DND-41 (cell line): ENCODE measurements at regions not wholly inside any gene's neighbourhood (a gene's known extent, or its start where the extent isn't known, plus 50 kb on each side); places are given as distances from the start of the nearest gene placed in this dataset.

Experiments
- ATAC-seq: fragments of 200-7000 bp; cut with Tn5 transposase; 3 replicates; pipeline ENCODE4 v1.9.1; 2021; ENCODE audit warnings: low read depth; ENCODE audit not compliant: insufficient read depth
- DNase-seq: peaks from one replicate; pipeline ENCODE4 v3.0.0-alpha.2; 2020
- H2AFZ ChIP-seq: 2 replicates; pipeline ENCODE4 v1.6.0; 2012; ENCODE audit warnings: low read depth, low read length
- H3K27ac ChIP-seq: 2 replicates; pipeline ENCODE4 v1.5.1; 2012; ENCODE audit warnings: low read length, inconsistent platforms
- H3K27me3 ChIP-seq: fragments of 200-600 bp; sonication (generic); 2 replicates; pipeline ENCODE4 v1.6.0; 2012; ENCODE audit warnings: low read length, mild to moderate bottlenecking, inconsistent platforms; ENCODE audit not compliant: insufficient read depth, poor library complexity
- H3K36me3 ChIP-seq: 2 replicates; pipeline ENCODE4 v1.5.1; 2012; ENCODE audit warnings: low read length, inconsistent platforms; ENCODE audit not compliant: insufficient read depth
- H3K4me1 ChIP-seq: 2 replicates; pipeline ENCODE4 v1.5.1; 2012; ENCODE audit warnings: mild to moderate bottlenecking, low read length; ENCODE audit not compliant: insufficient read depth
- H3K4me2 ChIP-seq: 2 replicates; pipeline ENCODE4 v1.6.0; 2012; ENCODE audit warnings: mild to moderate bottlenecking, moderate library complexity, low read length, inconsistent platforms; ENCODE audit not compliant: insufficient read depth
- H3K4me3 ChIP-seq, 2 experiments: fragments of 200-600 bp in 1 of 2; shearing (Covaris generic) in 1 of 2; 2 replicates each; pipeline ENCODE4 v1.5.1; 2012 to 2016; ENCODE audit warnings: inconsistent platforms in 2 of 2, low read length in 2 of 2, mild to moderate bottlenecking in 2 of 2, low read depth in 1 of 2, moderate library complexity in 1 of 2
- H3K79me2 ChIP-seq: 2 replicates; pipeline ENCODE4 v1.6.0; 2012; ENCODE audit warnings: low read length, inconsistent platforms; ENCODE audit not compliant: insufficient read depth
- H3K9ac ChIP-seq: 2 replicates; pipeline ENCODE4 v1.6.0; 2012; ENCODE audit warnings: low read depth, mild to moderate bottlenecking, inconsistent platforms, low read length, moderate library complexity
- H3K9me3 ChIP-seq: 2 replicates; pipeline ENCODE4 v1.5.1; 2012; ENCODE audit warnings: low read length, moderate library complexity, mild to moderate bottlenecking, inconsistent platforms; ENCODE audit not compliant: insufficient read depth, severe bottlenecking
- H4K20me1 ChIP-seq: 2 replicates; pipeline ENCODE4 v1.6.0; 2012; ENCODE audit warnings: low read length; ENCODE audit not compliant: insufficient read depth
- CTCF ChIP-seq: IDR thresholded peaks from 2 replicates; pipeline ENCODE4 v1.5.1; 2012; ENCODE audit warnings: borderline replicate concordance, low read length, moderate library complexity, mild to moderate bottlenecking; ENCODE audit not compliant: poor library complexity, severe bottlenecking; ENCODE audit errors: extremely low read depth
- EZH2 ChIP-seq: IDR thresholded peaks from 3 replicates; pipeline ENCODE4 v1.6.1; 2012; ENCODE audit warnings: borderline replicate concordance, low read depth, mild to moderate bottlenecking, moderate library complexity, low read length, inconsistent platforms; ENCODE audit not compliant: severe bottlenecking

- TF ChIP-seq EZH2 (no peak), CTCF (no peak)
- Histone ChIP-seq H3K9me3 (no peaks in the 10 kb centered on the region), H3K4me2 (no peak overlapping the region), H3K27ac (no peak overlapping the region), H3K27me3 (peaks cover 3% of the 10 kb centered on the region), H3K79me2 (no peaks in the 10 kb centered on the region), H2AFZ (no peak overlapping the region), H3K9ac (no peak overlapping the region), H4K20me1 (no peaks in the 10 kb centered on the region), H3K4me3 (no peak overlapping the region), H3K36me3 (no peaks in the 10 kb centered on the region), H3K4me1 (no peaks in the 10 kb centered on the region)
- ATAC-seq: no peak
- no peak for DNase-seq
Measured at GRCh38 chr16:11430601-11431317, 85.5 kb downstream of the RMI2 start.

GRCh38 chr16:11431915-11432465 is 86.7 kb downstream of the RMI2 start:
- ATAC-seq: no peak
- H3K36me3 ChIP-seq: no peaks in the 10 kb centered on the region

GRCh38 chr16:11432856-11433395 is 87.7 kb downstream of the RMI2 start:
- no peak overlapping the region for H3K4me3 ChIP-seq
- H3K4me1 ChIP-seq: no peaks in the 10 kb centered on the region
- no peak overlapping the region for H3K9ac ChIP-seq
- peaks cover 3% of the 10 kb centered on the region for H3K27me3 ChIP-seq
- no peaks in the 10 kb centered on the region for H3K36me3 ChIP-seq
- no peaks in the 10 kb centered on the region for H3K79me2 ChIP-seq
- H2AFZ ChIP-seq: no peak overlapping the region
- H3K9me3 ChIP-seq: no peaks in the 10 kb centered on the region
- H3K4me2 ChIP-seq: no peak overlapping the region
- TF ChIP-seq EZH2 (no peak), CTCF (no peak)
- DNase-seq (no peak), ATAC-seq (no peak)
- H4K20me1 ChIP-seq: no peaks in the 10 kb centered on the region
- no peak overlapping the region for H3K27ac ChIP-seq

More at GRCh38 chr16:11431915-11432465, 86.7 kb downstream of the RMI2 start:
- Histone ChIP-seq H3K27ac (no peak overlapping the region), H3K27me3 (peaks cover 3% of the 10 kb centered on the region), H3K4me2 (no peak overlapping the region), H4K20me1 (no peaks in the 10 kb centered on the region), H3K4me3 (no peak overlapping the region), H3K9me3 (no peaks in the 10 kb centered on the region), H3K4me1 (no peaks in the 10 kb centered on the region), H2AFZ (no peak overlapping the region), H3K79me2 (no peaks in the 10 kb centered on the region), H3K9ac (no peak overlapping the region)
- TF ChIP-seq EZH2 (no peak), CTCF (no peak)
- no peak for DNase-seq
